ENCODE measurements at regions not wholly inside any gene's neighbourhood (a gene's known extent, or its start where the extent isn't known, plus 50 kb on each side); places are given as distances from the start of the nearest gene placed in this dataset.

GRCh38 chr17:63249256-63250004 lies 196.7 kb downstream of the CYB561 start:
- no peaks in the 10 kb centered on the region for H3K9me2 ChIP-seq (replicated peaks; ENCODE audit: insufficient read depth, low read length)
- H3K79me2 ChIP-seq (ENCODE audit: insufficient read depth, low read length), result no peaks in the 10 kb centered on the region

GRCh38 chr17:63250830-63251229 lies 195.3 kb downstream of the CYB561 start:
- no peak overlapping the region for H3K4me3 ChIP-seq (ENCODE audit: insufficient read depth, low read length, poor library complexity, severe bottlenecking)
- H3K9ac ChIP-seq (ENCODE audit: low read length), result no peak overlapping the region
- no peaks in the 10 kb centered on the region for H3K79me2 ChIP-seq (ENCODE audit: insufficient read depth, low read length)
- no peaks in the 10 kb centered on the region for H3K36me3 ChIP-seq (ENCODE audit: low read length)
- no peaks in the 10 kb centered on the region for H3F3A ChIP-seq (ENCODE audit: insufficient read depth)
- H3K27me3 ChIP-seq (ENCODE audit: low read length), result no peaks in the 10 kb centered on the region
- H3K4me2 ChIP-seq (ENCODE audit: low read depth, low read length, poor library complexity, severe bottlenecking), result no peak overlapping the region
- no peak overlapping the region for H2AFZ ChIP-seq (ENCODE audit: low read depth, low read length, severe bottlenecking)
- no peaks in the 10 kb centered on the region for H3K9me2 ChIP-seq (replicated peaks; ENCODE audit: insufficient read depth, low read length)
- no peaks in the 10 kb centered on the region for H3K9me3 ChIP-seq (ENCODE audit: insufficient read depth, low read length)
- TF ChIP-seq EZH2phosphoT487 (conservative IDR thresholded peaks at IDR 0.05; ENCODE audit: low read length) (no peak), CTCF (IDR thresholded peaks at IDR 0.05; ENCODE audit: insufficient read depth, low read length, poor library complexity, severe bottlenecking) (no peak)
- H3K27ac ChIP-seq (ENCODE audit: low read depth, low read length), result no peak overlapping the region
- no peaks in the 10 kb centered on the region for H4K20me1 ChIP-seq (ENCODE audit: low read depth, low read length)

More at GRCh38 chr17:63249256-63250004, 196.7 kb downstream of the CYB561 start:
- Histone ChIP-seq H3K27ac (ENCODE audit: low read depth, low read length) (no peak overlapping the region), H3K4me3 (ENCODE audit: insufficient read depth, low read length, poor library complexity, severe bottlenecking) (no peak overlapping the region), H2AFZ (ENCODE audit: low read depth, low read length, severe bottlenecking) (no peak overlapping the region), H3K27me3 (ENCODE audit: low read length) (no peaks in the 10 kb centered on the region), H3F3A (ENCODE audit: insufficient read depth) (no peaks in the 10 kb centered on the region), H4K20me1 (ENCODE audit: low read depth, low read length) (no peaks in the 10 kb centered on the region), H3K9me3 (ENCODE audit: insufficient read depth, low read length) (no peaks in the 10 kb centered on the region), H3K4me2 (ENCODE audit: low read depth, low read length, poor library complexity, severe bottlenecking) (no peak overlapping the region), H3K36me3 (ENCODE audit: low read length) (no peaks in the 10 kb centered on the region), H3K9ac (ENCODE audit: low read length) (no peak overlapping the region)
- TF ChIP-seq EZH2phosphoT487 (conservative IDR thresholded peaks at IDR 0.05; ENCODE audit: low read length), result no peak
- TF ChIP-seq CTCF (IDR thresholded peaks at IDR 0.05; ENCODE audit: insufficient read depth, low read length, poor library complexity, severe bottlenecking), result no peak

- Histone ChIP-seq H3K4me2 (ENCODE audit: low read depth, low read length, poor library complexity, severe bottlenecking) (no peak overlapping the region), H3K9me3 (ENCODE audit: insufficient read depth, low read length) (no peaks in the 10 kb centered on the region), H3K36me3 (ENCODE audit: low read length) (no peaks in the 10 kb centered on the region), H3K27me3 (ENCODE audit: low read length) (no peaks in the 10 kb centered on the region), H3K9me2 (replicated peaks; ENCODE audit: insufficient read depth, low read length) (no peaks in the 10 kb centered on the region), H2AFZ (ENCODE audit: low read depth, low read length, severe bottlenecking) (no peak overlapping the region), H4K20me1 (ENCODE audit: low read depth, low read length) (no peaks in the 10 kb centered on the region), H3K9ac (ENCODE audit: low read length) (no peak overlapping the region), H3K79me2 (ENCODE audit: insufficient read depth, low read length) (no peaks in the 10 kb centered on the region), H3K27ac (ENCODE audit: low read depth, low read length) (no peak overlapping the region), H3F3A (ENCODE audit: insufficient read depth) (no peaks in the 10 kb centered on the region), H3K4me3 (ENCODE audit: insufficient read depth, low read length, poor library complexity, severe bottlenecking) (no peak overlapping the region)
- TF ChIP-seq CTCF (IDR thresholded peaks at IDR 0.05; ENCODE audit: insufficient read depth, low read length, poor library complexity, severe bottlenecking) (no peak), EZH2phosphoT487 (conservative IDR thresholded peaks at IDR 0.05; ENCODE audit: low read length) (no peak)
Measured at GRCh38 chr17:63258785-63259184, 187.3 kb downstream of the CYB561 start.
